ENCODE measurements at regions not wholly inside any gene's neighbourhood (a gene's known extent, or its start where the extent isn't known, plus 50 kb on each side); places are given as distances from the start of the nearest gene placed in this dataset.

DNA sequence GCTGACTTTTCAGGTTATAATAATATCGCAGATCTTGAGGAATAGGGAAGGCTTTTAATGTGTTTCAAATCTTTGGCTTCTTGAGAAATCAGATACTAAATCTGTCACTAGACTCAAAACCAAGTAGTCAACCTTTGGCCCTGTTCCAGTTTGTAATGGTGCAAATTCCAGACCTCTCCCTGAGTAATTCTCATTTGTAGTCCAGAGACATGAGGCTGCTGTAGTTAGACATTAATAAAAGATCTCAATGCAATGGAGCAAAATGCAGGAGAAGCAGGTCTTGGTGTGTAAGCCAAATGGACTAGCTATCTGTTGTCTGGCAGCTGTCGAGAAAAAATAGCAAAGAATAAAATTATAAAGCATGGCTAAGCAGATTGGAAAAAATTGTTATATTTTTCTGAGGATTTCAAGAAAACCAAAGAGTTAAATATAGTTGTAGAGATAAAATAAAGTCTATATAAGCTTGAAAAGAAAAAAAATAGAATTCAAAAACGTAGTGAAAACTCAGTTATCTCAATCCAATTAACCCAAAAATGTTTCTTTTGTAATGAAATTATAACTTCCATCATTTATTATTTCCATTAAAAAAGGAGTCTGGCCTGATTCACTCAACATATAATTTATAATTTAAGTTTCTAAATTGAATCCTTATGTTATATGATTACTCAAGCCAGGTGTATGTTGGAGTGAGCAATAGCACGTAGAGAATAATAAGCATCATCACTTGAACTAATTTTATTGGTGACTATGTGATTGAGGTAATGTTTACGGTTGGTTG is 161.5 kb upstream of the ADGRB3 start:
- DNase-seq (ENCODE audit: low read depth), result no peak
- TF ChIP-seq, protein P1, sequence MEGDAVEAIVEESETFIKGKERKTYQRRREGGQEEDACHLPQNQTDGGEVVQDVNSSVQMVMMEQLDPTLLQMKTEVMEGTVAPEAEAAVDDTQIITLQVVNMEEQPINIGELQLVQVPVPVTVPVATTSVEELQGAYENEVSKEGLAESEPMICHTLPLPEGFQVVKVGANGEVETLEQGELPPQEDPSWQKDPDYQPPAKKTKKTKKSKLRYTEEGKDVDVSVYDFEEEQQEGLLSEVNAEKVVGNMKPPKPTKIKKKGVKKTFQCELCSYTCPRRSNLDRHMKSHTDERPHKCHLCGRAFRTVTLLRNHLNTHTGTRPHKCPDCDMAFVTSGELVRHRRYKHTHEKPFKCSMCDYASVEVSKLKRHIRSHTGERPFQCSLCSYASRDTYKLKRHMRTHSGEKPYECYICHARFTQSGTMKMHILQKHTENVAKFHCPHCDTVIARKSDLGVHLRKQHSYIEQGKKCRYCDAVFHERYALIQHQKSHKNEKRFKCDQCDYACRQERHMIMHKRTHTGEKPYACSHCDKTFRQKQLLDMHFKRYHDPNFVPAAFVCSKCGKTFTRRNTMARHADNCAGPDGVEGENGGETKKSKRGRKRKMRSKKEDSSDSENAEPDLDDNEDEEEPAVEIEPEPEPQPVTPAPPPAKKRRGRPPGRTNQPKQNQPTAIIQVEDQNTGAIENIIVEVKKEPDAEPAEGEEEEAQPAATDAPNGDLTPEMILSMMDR (IDR thresholded peaks at IDR 0.05; ENCODE audit: control insufficient read depth, extremely low read depth, insufficient read depth), result no peak
- no peak overlapping the region for H3K4me3 ChIP-seq (ENCODE audit: low read depth, low read length)

DNA sequence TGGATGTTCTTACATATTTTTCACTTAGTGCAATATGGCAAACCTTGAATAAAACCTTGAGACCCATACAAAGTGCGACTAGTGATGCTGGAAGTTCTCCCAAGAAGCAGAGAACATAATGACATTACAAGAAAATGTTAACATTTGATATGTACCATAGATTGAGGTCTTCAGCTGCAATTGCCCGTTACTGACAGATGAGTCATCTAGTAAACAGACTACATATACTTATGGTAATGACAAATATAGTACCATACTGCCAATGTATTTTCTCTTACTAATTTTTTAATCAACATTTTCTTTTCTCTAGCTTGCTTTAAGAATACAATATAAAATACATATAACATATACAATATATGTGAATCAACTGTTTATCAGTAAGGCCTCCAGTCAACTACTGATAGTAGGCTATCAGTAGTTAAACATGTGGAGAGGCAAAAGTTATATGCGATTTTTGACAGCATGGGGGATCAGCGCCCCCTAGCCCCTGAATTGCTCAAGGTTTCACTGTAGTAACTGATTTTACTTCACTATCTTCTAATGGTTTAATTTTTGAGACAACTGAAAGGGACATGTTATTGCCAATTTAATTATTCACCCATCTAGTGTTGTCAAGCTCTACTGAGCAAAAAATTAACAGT is 166.7 kb upstream of the ADGRB3 start:
- TF ChIP-seq, protein P1 (IDR thresholded peaks at IDR 0.05; ENCODE audit: control insufficient read depth, extremely low read depth, insufficient read depth), result 0 out of 2 replicates have a peak, but pooled peaks have one; percentile 13
- DNase-seq (ENCODE audit: low read depth), result no peak

DNA sequence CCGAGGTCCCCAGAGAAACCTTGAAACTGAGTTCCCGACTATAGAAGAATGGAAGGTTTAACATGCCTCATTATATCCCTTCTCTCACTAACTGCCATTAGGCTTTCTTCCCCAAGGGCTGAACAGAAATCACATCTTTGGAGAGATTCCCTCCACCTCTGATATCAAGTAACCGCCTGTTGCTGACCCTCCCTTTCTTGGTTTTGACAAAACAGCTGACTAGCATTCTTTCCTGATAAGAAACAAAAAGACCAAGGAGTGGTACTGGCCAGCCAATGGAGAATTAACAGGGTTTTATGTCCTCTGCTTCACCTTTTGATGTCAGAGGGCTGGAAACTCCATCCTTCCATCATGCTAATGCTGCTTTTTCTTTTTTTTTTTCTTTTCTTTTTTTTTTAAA is 176.6 kb upstream of the ADGRB3 start:
- no peak overlapping the region for H3K4me3 ChIP-seq (ENCODE audit: low read depth, low read length)
- TF ChIP-seq, protein P1 (IDR thresholded peaks at IDR 0.05; ENCODE audit: control insufficient read depth, extremely low read depth, insufficient read depth), result no peak
- DNase-seq (ENCODE audit: low read depth), result no peak

More for the DNA sequence above, 166.7 kb upstream of the ADGRB3 start:
- no peak overlapping the region for H3K4me3 ChIP-seq (ENCODE audit: low read depth, low read length)

DNA sequence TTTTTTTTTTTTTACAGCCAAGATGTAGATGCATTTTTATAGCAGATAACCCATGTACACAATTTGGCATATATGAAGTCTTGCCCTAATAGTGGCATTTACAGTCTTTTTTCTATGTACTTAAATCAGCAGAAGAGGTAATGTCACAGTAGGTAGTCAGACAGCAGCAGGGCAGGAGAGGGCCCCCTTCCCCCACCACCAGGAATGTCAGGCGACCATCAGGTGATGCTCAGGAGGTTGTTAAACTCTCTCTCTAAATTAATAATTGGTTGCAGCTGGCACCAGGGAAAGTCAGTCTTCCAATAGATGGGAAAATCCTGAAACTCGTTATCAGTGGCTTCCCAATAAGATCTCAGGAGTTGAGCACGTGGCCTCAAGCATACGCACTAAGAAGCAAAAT is 188.0 kb upstream of the ADGRB3 start:
- TF ChIP-seq, protein P1 (IDR thresholded peaks at IDR 0.05; ENCODE audit: control insufficient read depth, extremely low read depth, insufficient read depth), result no peak
- DNase-seq (ENCODE audit: low read depth), result no peak
- H3K4me3 ChIP-seq (ENCODE audit: low read depth, low read length), result no peak overlapping the region

DNA sequence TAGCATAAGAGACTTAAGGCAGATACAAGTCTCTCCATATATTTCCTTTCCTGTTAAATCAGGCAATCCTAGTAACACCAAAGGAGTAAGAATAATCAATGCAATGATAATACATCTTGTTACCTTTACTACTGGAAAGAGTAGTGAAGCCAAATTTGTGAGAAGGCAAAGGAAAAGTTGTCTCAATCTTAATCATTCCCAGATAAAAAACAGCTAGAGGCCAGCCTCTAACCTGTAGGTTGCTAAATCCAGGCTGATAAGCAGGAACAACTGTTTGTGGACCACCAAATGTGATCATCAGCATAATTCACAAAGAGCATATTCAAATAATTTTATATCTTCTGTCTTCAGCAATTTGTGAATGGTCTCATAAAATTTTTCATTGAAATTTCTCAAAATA is 189.2 kb upstream of the ADGRB3 start:
- no peak overlapping the region for H3K4me3 ChIP-seq (ENCODE audit: low read depth, low read length)
- no peak for DNase-seq (ENCODE audit: low read depth)
- TF ChIP-seq, protein P1 (IDR thresholded peaks at IDR 0.05; ENCODE audit: control insufficient read depth, extremely low read depth, insufficient read depth), result no peak

DNA sequence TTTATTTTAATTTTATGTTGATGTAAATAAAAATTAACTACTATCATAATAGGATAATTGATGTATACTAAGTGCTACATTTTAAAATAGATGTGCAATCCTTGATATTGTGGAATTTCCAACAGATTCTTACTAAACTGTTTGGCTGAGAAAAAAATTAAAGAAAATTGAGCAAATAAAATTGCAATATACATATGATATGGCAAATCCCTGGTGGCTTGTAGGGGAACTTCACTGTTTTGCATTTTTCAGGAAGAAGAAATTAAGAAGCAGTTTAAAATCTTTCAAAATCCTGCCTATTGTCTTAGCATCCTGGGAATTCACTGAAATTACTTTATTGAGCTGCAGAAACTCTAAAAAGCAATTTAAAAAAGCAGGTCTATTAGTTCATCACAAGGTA is 191.4 kb upstream of the ADGRB3 start:
- no peak for DNase-seq (ENCODE audit: low read depth)
- TF ChIP-seq, protein P1 (IDR thresholded peaks at IDR 0.05; ENCODE audit: control insufficient read depth, extremely low read depth, insufficient read depth), result no peak
- no peak overlapping the region for H3K4me3 ChIP-seq (ENCODE audit: low read depth, low read length)

Measured in LNCaP clone FGC (cell line).